MM.1S (cell line): ENCODE measurements at regions not wholly inside any gene's neighbourhood (a gene's known extent, or its start where the extent isn't known, plus 50 kb on each side); places are given as distances from the start of the nearest gene placed in this dataset.
"Not testable (repeated sequence)": the region's sequence is repeated elsewhere in the genome, so short reads cannot be mapped to it uniquely, and the experiment has no call there.

ENCODE experiments used
- EZH2 ChIP-seq: fragments of 300-600 bp; sonication (generic); optimal IDR thresholded peaks from 2 replicates; pipeline ENCODE3; 2017; ENCODE audit warnings: low read depth, mild to moderate bottlenecking, antibody characterized with exemption, low read length, mixed read lengths
- EZH2phosphoT487 ChIP-seq: fragments of 300-600 bp; sonication (generic); IDR thresholded peaks from 2 replicates; pipeline ENCODE4 v1.6.1; 2018; ENCODE audit warnings: antibody characterized with exemption, low read length
- TF ChIP-seq, protein P1 (sequence below): fragments of 300-600 bp; sonication (generic); IDR thresholded peaks from 2 replicates; pipeline ENCODE4 v1.5.1; 2016; ENCODE audit warnings: antibody characterized with exemption, low read length, mixed read lengths

DNA sequence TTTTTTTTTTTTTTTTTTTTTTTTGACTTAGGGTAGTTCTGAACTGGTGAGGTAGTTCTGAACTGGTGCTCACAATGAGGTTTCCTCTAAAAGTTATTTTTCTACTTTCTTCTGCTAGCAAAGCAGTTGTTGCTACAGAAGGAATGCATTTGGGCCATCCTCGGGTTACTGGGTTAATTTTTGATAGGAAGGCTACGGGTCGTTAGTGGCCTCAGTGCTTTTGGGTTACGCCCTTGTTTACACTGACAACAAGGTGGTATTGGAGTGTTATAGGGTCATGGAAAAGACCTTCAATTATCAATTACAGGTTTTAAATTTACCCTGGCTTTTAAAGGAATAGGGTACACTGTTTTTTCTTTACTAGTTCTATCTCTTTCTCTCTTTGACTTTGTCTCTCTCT is 1183.7 kb upstream of the CDH2 start:
- TF ChIP-seq, protein P1, sequence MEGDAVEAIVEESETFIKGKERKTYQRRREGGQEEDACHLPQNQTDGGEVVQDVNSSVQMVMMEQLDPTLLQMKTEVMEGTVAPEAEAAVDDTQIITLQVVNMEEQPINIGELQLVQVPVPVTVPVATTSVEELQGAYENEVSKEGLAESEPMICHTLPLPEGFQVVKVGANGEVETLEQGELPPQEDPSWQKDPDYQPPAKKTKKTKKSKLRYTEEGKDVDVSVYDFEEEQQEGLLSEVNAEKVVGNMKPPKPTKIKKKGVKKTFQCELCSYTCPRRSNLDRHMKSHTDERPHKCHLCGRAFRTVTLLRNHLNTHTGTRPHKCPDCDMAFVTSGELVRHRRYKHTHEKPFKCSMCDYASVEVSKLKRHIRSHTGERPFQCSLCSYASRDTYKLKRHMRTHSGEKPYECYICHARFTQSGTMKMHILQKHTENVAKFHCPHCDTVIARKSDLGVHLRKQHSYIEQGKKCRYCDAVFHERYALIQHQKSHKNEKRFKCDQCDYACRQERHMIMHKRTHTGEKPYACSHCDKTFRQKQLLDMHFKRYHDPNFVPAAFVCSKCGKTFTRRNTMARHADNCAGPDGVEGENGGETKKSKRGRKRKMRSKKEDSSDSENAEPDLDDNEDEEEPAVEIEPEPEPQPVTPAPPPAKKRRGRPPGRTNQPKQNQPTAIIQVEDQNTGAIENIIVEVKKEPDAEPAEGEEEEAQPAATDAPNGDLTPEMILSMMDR, result not testable (repeated sequence)
- not testable (repeated sequence) for TF ChIP-seq EZH2, EZH2phosphoT487
